MM.1S (cell line): ENCODE measurements at regions not wholly inside any gene's neighbourhood (a gene's known extent, or its start where the extent isn't known, plus 50 kb on each side); places are given as distances from the start of the nearest gene placed in this dataset.

ENCODE experiments used
- DNase-seq: peaks from one replicate; pipeline ENCODE4 v3.0.0-alpha.2; 2015
- H2AFZ ChIP-seq: fragments of 300-600 bp; sonication (generic); 2 replicates; pipeline ENCODE4 v1.6.0; 2016; ENCODE audit warnings: antibody characterized with exemption, low read length
- H3F3A ChIP-seq: fragments of 300-600 bp; sonication (generic); 2 replicates; pipeline ENCODE4 v1.6.1; 2016; ENCODE audit warnings: mild to moderate bottlenecking, antibody characterized with exemption, low read length, moderate library complexity, mixed read lengths; ENCODE audit not compliant: insufficient read depth
- H3K27ac ChIP-seq: fragments of 300-600 bp; sonication (generic); 2 replicates; pipeline ENCODE4 v1.5.1; 2016; ENCODE audit warnings: mild to moderate bottlenecking, low read length
- H3K27me3 ChIP-seq: fragments of 300-600 bp; sonication (generic); replicated peaks from 2 replicates; pipeline ENCODE4 v1.6.0; 2016; ENCODE audit warnings: low read length; ENCODE audit not compliant: insufficient read depth
- H3K36me3 ChIP-seq: fragments of 300-600 bp; sonication (generic); replicated peaks from 2 replicates; pipeline ENCODE4 v1.6.1; 2016; ENCODE audit warnings: mild to moderate bottlenecking, low read length, mixed read lengths; ENCODE audit not compliant: insufficient read depth
- H3K4me1 ChIP-seq: fragments of 300-600 bp; sonication (generic); 2 replicates; pipeline ENCODE4 v1.6.1; 2016; ENCODE audit warnings: low read length, mixed read lengths
- H3K4me2 ChIP-seq: fragments of 300-600 bp; sonication (generic); 2 replicates; pipeline ENCODE4 v1.6.0; 2016; ENCODE audit warnings: low read depth, low read length
- H3K4me3 ChIP-seq: fragments of 300-600 bp; sonication (generic); 2 replicates; pipeline ENCODE4 v1.5.1; 2016; ENCODE audit warnings: low read length, mixed read lengths
- H3K79me2 ChIP-seq: fragments of 300-600 bp; sonication (generic); 2 replicates; pipeline ENCODE4 v1.6.1; 2016; ENCODE audit warnings: mixed run types, low read length, mixed read lengths
- H3K9ac ChIP-seq: fragments of 300-600 bp; sonication (generic); 2 replicates; pipeline ENCODE4 v1.6.1; 2016; ENCODE audit warnings: low read length, mixed read lengths
- H3K9me2 ChIP-seq: fragments of 300-600 bp; sonication (generic); replicated peaks from 2 replicates; pipeline ENCODE4 v1.6.1; 2016; ENCODE audit warnings: mild to moderate bottlenecking, low read length, mixed read lengths; ENCODE audit not compliant: insufficient read depth
- H3K9me3 ChIP-seq: fragments of 300-600 bp; sonication (generic); replicated peaks from 2 replicates; pipeline ENCODE4 v1.6.1; 2016; ENCODE audit warnings: mild to moderate bottlenecking, low read length, mixed read lengths; ENCODE audit not compliant: insufficient read depth
- H4K20me1 ChIP-seq: fragments of 300-600 bp; sonication (generic); 2 replicates; pipeline ENCODE4 v1.6.1; 2016; ENCODE audit warnings: mild to moderate bottlenecking, low read length, moderate library complexity, mixed read lengths; ENCODE audit not compliant: insufficient read depth
- CTCF ChIP-seq: fragments of 300-600 bp; sonication (generic); IDR thresholded peaks from 2 replicates; pipeline ENCODE4 v1.5.1; 2016; ENCODE audit warnings: antibody characterized with exemption, low read length, mixed read lengths
- EZH2 ChIP-seq: fragments of 300-600 bp; sonication (generic); optimal IDR thresholded peaks from 2 replicates; pipeline ENCODE3; 2017; ENCODE audit warnings: low read depth, mild to moderate bottlenecking, antibody characterized with exemption, low read length, mixed read lengths
- EZH2phosphoT487 ChIP-seq: fragments of 300-600 bp; sonication (generic); IDR thresholded peaks from 2 replicates; pipeline ENCODE4 v1.6.1; 2018; ENCODE audit warnings: antibody characterized with exemption, low read length

GRCh38 chr12:116408489-116409250, 131.2 kb upstream of the MED13L start:
- Histone ChIP-seq H3K27ac (no peak overlapping the region), H4K20me1 (no peaks in the 10 kb centered on the region), H3K4me1 (no peaks in the 10 kb centered on the region), H2AFZ (no peak overlapping the region), H3F3A (no peaks in the 10 kb centered on the region), H3K27me3 (no peaks in the 10 kb centered on the region), H3K9ac (no peak overlapping the region), H3K4me2 (no peak overlapping the region), H3K4me3 (no peak overlapping the region), H3K9me2 (no peaks in the 10 kb centered on the region), H3K79me2 (no peaks in the 10 kb centered on the region), H3K9me3 (no peaks in the 10 kb centered on the region), H3K36me3 (no peaks in the 10 kb centered on the region)
- TF ChIP-seq CTCF (no peak), EZH2 (no peak), EZH2phosphoT487 (no peak)
- DNase-seq: no peak

GRCh38 chr12:116411977-116412376, 134.5 kb upstream of the MED13L start:
- no peaks in the 10 kb centered on the region for H3K9me3 ChIP-seq
- no peak overlapping the region for H3K4me3 ChIP-seq

GRCh38 chr12:116414891-116415290, 137.4 kb upstream of the MED13L start:
- Histone ChIP-seq H3K27ac (no peak overlapping the region), H3K4me3 (no peak overlapping the region), H3K79me2 (no peaks in the 10 kb centered on the region), H3K36me3 (no peaks in the 10 kb centered on the region), H3K4me1 (no peaks in the 10 kb centered on the region), H3K9ac (no peak overlapping the region), H3K9me2 (no peaks in the 10 kb centered on the region), H3F3A (no peaks in the 10 kb centered on the region), H4K20me1 (no peaks in the 10 kb centered on the region), H2AFZ (no peak overlapping the region), H3K9me3 (no peaks in the 10 kb centered on the region), H3K27me3 (no peaks in the 10 kb centered on the region), H3K4me2 (no peak overlapping the region)
- no peak for TF ChIP-seq EZH2
- no peak for TF ChIP-seq EZH2phosphoT487
- DNase-seq: no peak

More at GRCh38 chr12:116411977-116412376, 134.5 kb upstream of the MED13L start:
- Histone ChIP-seq H3F3A (no peaks in the 10 kb centered on the region), H3K9ac (no peak overlapping the region), H3K4me2 (no peak overlapping the region), H3K27ac (no peak overlapping the region), H3K27me3 (no peaks in the 10 kb centered on the region), H2AFZ (no peak overlapping the region), H3K4me1 (no peaks in the 10 kb centered on the region), H3K9me2 (no peaks in the 10 kb centered on the region), H3K36me3 (no peaks in the 10 kb centered on the region), H4K20me1 (no peaks in the 10 kb centered on the region), H3K79me2 (no peaks in the 10 kb centered on the region)
- DNase-seq: no peak
- TF ChIP-seq CTCF (no peak), EZH2phosphoT487 (no peak), EZH2 (no peak)

- Histone ChIP-seq H3K4me3 (no peak overlapping the region), H3K9ac (no peak overlapping the region), H3K27ac (no peak overlapping the region), H2AFZ (no peak overlapping the region), H3F3A (no peaks in the 10 kb centered on the region), H3K27me3 (no peaks in the 10 kb centered on the region), H3K9me3 (no peaks in the 10 kb centered on the region), H3K4me2 (no peak overlapping the region), H4K20me1 (no peaks in the 10 kb centered on the region), H3K79me2 (no peaks in the 10 kb centered on the region), H3K4me1 (no peaks in the 10 kb centered on the region), H3K36me3 (no peaks in the 10 kb centered on the region), H3K9me2 (no peaks in the 10 kb centered on the region)
- no peak for TF ChIP-seq EZH2phosphoT487
- no peak for TF ChIP-seq CTCF
- TF ChIP-seq EZH2: no peak
- DNase-seq: no peak
Measured at GRCh38 chr12:116415408-116416108, 138.1 kb upstream of the MED13L start.
